Tibial artery (tissue), 4 donors: ENCODE measurements at regions not wholly inside any gene's neighbourhood (a gene's known extent, or its start where the extent isn't known, plus 50 kb on each side); places are given as distances from the start of the nearest gene placed in this dataset.

Experiments used
- DNase-seq, 2 donors: peaks; one replicate each; pipeline ENCODE4 v3.0.0-alpha.2; 2019
- H3K27ac ChIP-seq, 2 donors: fragments of 200-600 bp; sonication (generic) in 1 of 2; 1 replicate in 1 of 2; 2 replicates in 1 of 2; pipeline ENCODE4 v1.5.1; 2018 to 2019; ENCODE audit warnings: mild to moderate bottlenecking in 1 of 2
- H3K27me3 ChIP-seq, 2 donors: fragments of 200-600 bp; sonication (generic) in 1 of 2; one replicate each; pipeline versions ENCODE4 v1.5.1 to v1.6.0; 2016 to 2019
- H3K36me3 ChIP-seq, 3 donors: fragments of 200-600 bp; sonication (generic) in 2 of 3; one replicate each; pipeline ENCODE4 v1.5.1; 2016 to 2019; ENCODE audit warnings: mild to moderate bottlenecking in 2 of 3
- H3K4me1 ChIP-seq, 4 donors: fragments of 200-600 bp; sonication (generic) in 2 of 4; 1 replicate in 3 of 4; 2 replicates in 1 of 4; pipeline ENCODE4 v1.5.1; 2016 to 2019
- H3K4me3 ChIP-seq, 2 donors: fragments of 200-600 bp; sonication (generic) in 1 of 2; 1 replicate in 1 of 2; 2 replicates in 1 of 2; pipeline ENCODE4 v1.5.1; 2018 to 2019; ENCODE audit warnings: mild to moderate bottlenecking in 2 of 2
- H3K9me3 ChIP-seq, 3 donors: fragments of 200-600 bp; sonication (generic) in 1 of 3; one replicate each; pipeline ENCODE4 v1.5.1; 2016 to 2019
- intact Hi-C: fragments of 100-400 bp; cut with DNase I; formaldehyde crosslinking; loops from one replicate; pipeline ENCODE4 v1.15.0; 2023; ENCODE audit warnings: low total_unique reads
- TF ChIP-seq, protein P1 (sequence below), 2 experiments: fragments of 200-600 bp in 1 of 2; fragments of 450-650 bp in 1 of 2; IDR thresholded peaks; one replicate each; pipeline ENCODE4 v1.5.1; 2017 to 2019; ENCODE audit warnings: antibody characterized with exemption in 2 of 2, mild to moderate bottlenecking in 1 of 2, moderate library complexity in 1 of 2

DNA sequence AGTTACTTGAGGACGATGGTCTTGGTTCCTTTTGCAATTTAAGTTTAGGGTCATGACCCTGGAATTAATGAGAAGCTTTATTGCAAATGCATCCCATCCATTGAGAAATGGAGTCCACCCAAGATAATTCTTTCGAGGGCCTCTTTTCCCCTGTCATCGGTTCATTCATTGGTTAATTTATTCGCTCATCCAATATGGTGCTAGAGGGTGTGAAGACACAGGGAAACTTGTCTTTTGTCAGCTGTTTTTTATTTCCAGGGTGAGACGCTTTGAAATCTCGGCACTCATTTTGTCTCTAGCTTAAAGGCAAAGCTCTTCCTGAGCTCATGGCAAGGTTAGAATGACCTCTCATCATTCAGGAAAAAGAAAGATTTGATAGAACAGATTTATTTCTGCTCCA is 464.2 kb upstream of the EEF2KMT start:
- H3K27me3 ChIP-seq, result no peaks in the 10 kb centered on the region
- no peaks in the 10 kb centered on the region for H3K36me3 ChIP-seq
- H3K4me3 ChIP-seq, result no peak overlapping the region
- no peaks in the 10 kb centered on the region for H3K4me1 ChIP-seq
- intact Hi-C loops, result no loop called here
- TF ChIP-seq, protein P1, sequence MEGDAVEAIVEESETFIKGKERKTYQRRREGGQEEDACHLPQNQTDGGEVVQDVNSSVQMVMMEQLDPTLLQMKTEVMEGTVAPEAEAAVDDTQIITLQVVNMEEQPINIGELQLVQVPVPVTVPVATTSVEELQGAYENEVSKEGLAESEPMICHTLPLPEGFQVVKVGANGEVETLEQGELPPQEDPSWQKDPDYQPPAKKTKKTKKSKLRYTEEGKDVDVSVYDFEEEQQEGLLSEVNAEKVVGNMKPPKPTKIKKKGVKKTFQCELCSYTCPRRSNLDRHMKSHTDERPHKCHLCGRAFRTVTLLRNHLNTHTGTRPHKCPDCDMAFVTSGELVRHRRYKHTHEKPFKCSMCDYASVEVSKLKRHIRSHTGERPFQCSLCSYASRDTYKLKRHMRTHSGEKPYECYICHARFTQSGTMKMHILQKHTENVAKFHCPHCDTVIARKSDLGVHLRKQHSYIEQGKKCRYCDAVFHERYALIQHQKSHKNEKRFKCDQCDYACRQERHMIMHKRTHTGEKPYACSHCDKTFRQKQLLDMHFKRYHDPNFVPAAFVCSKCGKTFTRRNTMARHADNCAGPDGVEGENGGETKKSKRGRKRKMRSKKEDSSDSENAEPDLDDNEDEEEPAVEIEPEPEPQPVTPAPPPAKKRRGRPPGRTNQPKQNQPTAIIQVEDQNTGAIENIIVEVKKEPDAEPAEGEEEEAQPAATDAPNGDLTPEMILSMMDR (IDR thresholded peaks at IDR 0.05), result no peak
- DNase-seq, result no peak
- H3K9me3 ChIP-seq, result no peaks in the 10 kb centered on the region
- H3K27ac ChIP-seq, result no peak overlapping the region

DNA sequence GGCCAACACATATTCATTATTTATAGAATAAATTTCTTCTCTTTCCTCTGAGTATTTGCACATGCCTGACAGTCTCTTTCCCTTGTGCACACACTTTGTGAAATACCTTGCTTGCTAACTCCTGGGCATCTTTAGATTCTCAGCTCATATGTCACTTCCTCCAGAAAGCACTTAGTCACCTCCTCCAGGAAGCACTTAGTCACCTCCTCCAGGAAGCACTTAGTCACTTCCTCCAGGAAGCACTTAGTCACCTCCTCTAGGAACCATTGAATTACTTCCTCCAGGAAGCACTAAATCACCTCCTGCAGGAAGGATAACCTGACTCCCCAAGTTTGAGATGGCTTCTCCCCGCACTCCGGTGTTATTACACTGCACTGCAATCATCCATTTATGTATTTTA is 462.5 kb upstream of the EEF2KMT start:
- Histone ChIP-seq H3K9me3 (no peaks in the 10 kb centered on the region), H3K27me3 (no peaks in the 10 kb centered on the region), H3K4me1 (no peaks in the 10 kb centered on the region), H3K27ac (no peak overlapping the region), H3K4me3 (no peak overlapping the region), H3K36me3 (no peaks in the 10 kb centered on the region)
- TF ChIP-seq, protein P1 (IDR thresholded peaks at IDR 0.05), result no peak
- intact Hi-C loops, result no loop called here
- DNase-seq, result no peak

DNA sequence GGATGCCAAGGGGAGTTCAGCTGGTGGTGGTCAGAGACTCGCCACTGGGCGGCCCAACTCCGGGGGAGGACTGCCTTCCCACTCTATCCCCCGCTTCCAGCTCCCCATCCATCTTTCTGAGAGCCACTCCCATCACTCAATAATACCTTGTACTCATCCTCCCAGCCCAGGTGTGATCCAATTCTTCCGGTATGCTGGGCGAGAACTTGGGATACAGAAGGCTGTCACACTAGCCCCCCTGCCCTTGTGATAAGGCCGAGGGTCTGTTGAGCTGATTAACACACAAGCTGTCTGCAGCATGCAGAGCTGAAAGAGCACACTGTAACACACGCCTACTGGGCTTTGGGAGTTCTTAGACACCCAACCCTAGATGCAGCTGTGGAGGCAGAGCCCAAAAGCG is 460.4 kb upstream of the EEF2KMT start:
- Histone ChIP-seq H3K9me3 (no peaks in the 10 kb centered on the region), H3K4me1 (no peaks in the 10 kb centered on the region), H3K36me3 (no peaks in the 10 kb centered on the region), H3K27me3 (no peaks in the 10 kb centered on the region), H3K4me3 (no peak overlapping the region), H3K27ac (no peak overlapping the region)
- intact Hi-C loops, result no loop called here
- no peak for DNase-seq
- TF ChIP-seq, protein P1 (IDR thresholded peaks at IDR 0.05), result no peak

DNA sequence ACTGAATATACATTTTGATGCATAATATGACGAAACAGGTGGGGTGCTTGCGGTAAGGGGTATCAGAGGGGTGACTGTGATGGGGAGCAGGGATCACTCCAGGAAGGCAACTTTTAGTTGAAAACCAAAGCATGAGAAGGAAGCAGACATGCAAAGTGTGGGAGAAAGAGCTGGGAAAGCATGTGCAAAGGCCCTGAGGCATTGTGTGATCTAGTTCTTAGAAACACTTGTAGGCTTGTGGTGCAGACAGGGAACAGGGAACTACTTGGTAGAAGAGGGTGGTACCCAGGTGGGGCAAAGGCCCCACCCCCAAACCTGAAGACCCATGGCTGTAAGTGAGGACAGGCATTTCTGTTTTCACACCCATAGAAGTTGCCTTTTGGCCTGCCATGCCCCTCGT is 459.9 kb upstream of the EEF2KMT start:
- TF ChIP-seq, protein P1 (IDR thresholded peaks at IDR 0.05), result no peak
- intact Hi-C loops, result no loop called here

DNA sequence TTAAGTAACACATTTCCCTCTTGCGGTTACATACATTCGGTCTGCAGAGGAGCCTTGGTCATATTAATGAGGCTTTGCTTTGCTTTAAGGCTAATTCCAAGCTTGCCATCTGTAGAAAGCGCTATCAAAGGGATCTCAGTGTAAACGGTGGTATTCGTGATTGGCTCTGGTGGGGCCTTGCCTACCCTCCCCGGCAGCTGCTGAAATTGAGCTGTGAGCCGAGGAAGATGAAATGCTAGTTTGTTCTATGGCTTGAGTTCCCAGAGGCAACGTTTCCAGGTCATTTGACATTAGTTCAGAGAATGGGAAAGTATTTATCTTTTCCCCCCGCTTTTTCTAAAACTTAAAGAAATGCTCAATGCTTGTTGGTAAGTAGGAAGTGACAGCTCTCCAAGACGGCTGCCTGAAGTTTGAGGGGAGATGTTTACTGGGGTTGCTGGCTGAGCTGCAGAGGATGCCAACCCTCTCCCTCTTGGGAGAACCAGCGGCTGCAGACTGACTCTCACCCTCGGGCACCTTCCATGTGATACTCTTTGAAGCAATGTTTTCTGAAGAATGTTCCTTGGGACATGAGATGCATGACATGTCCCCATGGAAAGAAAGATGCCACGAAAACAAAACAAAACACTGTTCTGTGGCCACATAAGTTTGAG is 458.7 kb upstream of the EEF2KMT start:
- DNase-seq, result no peak
- Histone ChIP-seq H3K27me3 (no peaks in the 10 kb centered on the region), H3K4me3 (no peak overlapping the region), H3K27ac (no peak overlapping the region), H3K36me3 (no peaks in the 10 kb centered on the region), H3K9me3 (no peaks in the 10 kb centered on the region), H3K4me1 (no peaks in the 10 kb centered on the region)
- TF ChIP-seq, protein P1 (IDR thresholded peaks at IDR 0.05), result no peak
- intact Hi-C loops, result no loop called here

More for the DNA sequence above, 459.9 kb upstream of the EEF2KMT start:
- DNase-seq, result no peak
- Histone ChIP-seq H3K9me3 (no peaks in the 10 kb centered on the region), H3K36me3 (no peaks in the 10 kb centered on the region), H3K4me3 (no peak overlapping the region), H3K27ac (no peak overlapping the region), H3K4me1 (no peaks in the 10 kb centered on the region), H3K27me3 (no peaks in the 10 kb centered on the region)

DNA sequence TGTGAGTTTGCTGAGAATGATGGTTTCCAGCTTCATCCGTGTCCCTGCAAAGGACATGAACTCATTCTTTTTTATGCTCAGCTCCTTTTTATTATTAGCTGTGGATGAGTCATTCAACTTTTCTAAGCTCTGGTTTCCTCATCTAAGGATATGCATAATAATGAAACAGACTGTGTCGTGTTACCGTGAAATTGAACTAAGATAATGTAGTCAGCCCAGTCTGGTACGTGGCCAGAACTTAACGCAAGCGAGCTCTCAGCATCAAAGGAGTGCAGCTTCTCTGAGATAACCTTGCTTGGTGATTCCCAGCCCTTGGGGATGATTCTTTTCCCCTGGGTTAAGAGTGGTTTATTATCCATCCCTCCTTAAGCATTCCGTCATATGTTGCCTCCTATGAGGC is 454.3 kb upstream of the EEF2KMT start:
- no peak for DNase-seq
- intact Hi-C loops, result no loop called here
- TF ChIP-seq, protein P1 (IDR thresholded peaks at IDR 0.05), result no peak
- Histone ChIP-seq H3K36me3 (no peaks in the 10 kb centered on the region), H3K4me1 (no peaks in the 10 kb centered on the region), H3K27ac (no peak overlapping the region), H3K27me3 (no peaks in the 10 kb centered on the region), H3K4me3 (no peak overlapping the region), H3K9me3 (no peaks in the 10 kb centered on the region)
